Body of pancreas (tissue), 4 donors: ENCODE measurements at regions not wholly inside any gene's neighbourhood (a gene's known extent, or its start where the extent isn't known, plus 50 kb on each side); places are given as distances from the start of the nearest gene placed in this dataset.

ENCODE experiments used
- ATAC-seq: fragments of 150-250 bp; one replicate; pipeline ENCODE4 v1.9.1; 2016
- DNase-seq, 4 donors: peaks; one replicate each; pipeline ENCODE4 v3.0.0-alpha.2; 2019
- H3K27ac ChIP-seq, 4 donors: fragments of 200-600 bp; sonication (generic); 1 replicate in 3 of 4; 2 replicates in 1 of 4; pipeline versions ENCODE4 v1.5.1 to v1.6.1; 2016 to 2019; ENCODE audit warnings: mild to moderate bottlenecking in 1 of 4, mixed read lengths in 1 of 4, moderate library complexity in 1 of 4
- H3K27me3 ChIP-seq, 2 donors: fragments of 200-600 bp; sonication (generic); one replicate each; pipeline ENCODE4 v1.6.0; 2016; ENCODE audit warnings: mild to moderate bottlenecking in 1 of 2
- H3K36me3 ChIP-seq, 2 donors: fragments of 200-600 bp; sonication (generic); replicated peaks in 1 of 2; 2 replicates each; pipeline ENCODE4 v1.5.1; 2016; ENCODE audit warnings: low read depth in 2 of 2; ENCODE audit not compliant: insufficient read depth in 1 of 2
- H3K4me1 ChIP-seq: fragments of 200-600 bp; sonication (generic); one replicate; pipeline ENCODE4 v1.6.0; 2016
- H3K4me3 ChIP-seq, 2 donors: fragments of 200-600 bp; sonication (generic); 1 replicate in 1 of 2; 2 replicates in 1 of 2; pipeline ENCODE4 v1.5.1; 2016 to 2019
- H3K9me3 ChIP-seq, 3 donors: fragments of 200-600 bp; sonication (generic); 1 replicate in 2 of 3; 2 replicates in 1 of 3; pipeline ENCODE4 v1.5.1; 2016
- POLR2A ChIP-seq, 3 donors: fragments of 450-650 bp; IDR thresholded peaks; one replicate each; pipeline ENCODE4 v1.6.1; 2016; ENCODE audit warnings: antibody characterized with exemption in 3 of 3, mild to moderate bottlenecking in 2 of 3
- WGBS, 2 donors: methylation state at CpG; one replicate each; pipeline ENCODE4 v1.1.5; 2017; 5-methylcytosine and 5-hydroxymethylcytosine counted together
- intact Hi-C: fragments of 100-400 bp; cut with DNase I; formaldehyde crosslinking; loops from one replicate; pipeline ENCODE4 v1.15.1; 2023
- TF ChIP-seq, protein P1 (sequence below), 7 experiments: fragments of 450-650 bp in 4 of 7; fragments of 200-600 bp in 3 of 7; sonication (generic) in 3 of 7; IDR thresholded peaks; one replicate each; pipeline ENCODE4 v1.5.1; 2016 to 2019; ENCODE audit warnings: antibody characterized with exemption in 7 of 7

DNA sequence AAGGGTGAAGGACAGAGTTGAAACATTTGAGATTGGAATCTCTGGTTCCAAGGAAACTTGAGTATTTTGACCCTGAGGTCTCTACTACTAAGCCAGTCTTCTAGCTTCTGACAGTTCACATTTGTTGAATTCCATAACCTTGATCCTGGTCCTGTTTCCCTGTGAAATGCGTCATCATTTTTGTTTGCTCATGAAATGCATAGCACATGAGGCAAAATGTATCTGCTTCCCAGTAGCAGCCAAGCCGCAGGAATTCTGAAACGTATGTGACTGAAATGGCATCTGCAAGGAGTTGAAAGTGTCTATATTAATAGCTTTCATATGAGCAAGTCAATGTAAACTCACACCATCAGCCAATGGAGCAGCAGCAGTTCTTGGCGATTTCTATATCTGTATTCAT, 307.9 kb downstream of the CSNK1G3 start:
- Histone ChIP-seq H3K4me1 (peaks cover 14% of the 10 kb centered on the region), H3K27me3 (no peaks in the 10 kb centered on the region), H3K36me3 (no peaks in the 10 kb centered on the region), H3K27ac (no peak overlapping the region), H3K4me3 (no peak overlapping the region), H3K9me3 (no peaks in the 10 kb centered on the region)
- no peak for DNase-seq
- WGBS, 2 donors, result 67 to 71% methylated on average over 4 of the region's 4 CpGs
- TF ChIP-seq POLR2A (IDR thresholded peaks at IDR 0.05), result no peak
- TF ChIP-seq, protein P1, sequence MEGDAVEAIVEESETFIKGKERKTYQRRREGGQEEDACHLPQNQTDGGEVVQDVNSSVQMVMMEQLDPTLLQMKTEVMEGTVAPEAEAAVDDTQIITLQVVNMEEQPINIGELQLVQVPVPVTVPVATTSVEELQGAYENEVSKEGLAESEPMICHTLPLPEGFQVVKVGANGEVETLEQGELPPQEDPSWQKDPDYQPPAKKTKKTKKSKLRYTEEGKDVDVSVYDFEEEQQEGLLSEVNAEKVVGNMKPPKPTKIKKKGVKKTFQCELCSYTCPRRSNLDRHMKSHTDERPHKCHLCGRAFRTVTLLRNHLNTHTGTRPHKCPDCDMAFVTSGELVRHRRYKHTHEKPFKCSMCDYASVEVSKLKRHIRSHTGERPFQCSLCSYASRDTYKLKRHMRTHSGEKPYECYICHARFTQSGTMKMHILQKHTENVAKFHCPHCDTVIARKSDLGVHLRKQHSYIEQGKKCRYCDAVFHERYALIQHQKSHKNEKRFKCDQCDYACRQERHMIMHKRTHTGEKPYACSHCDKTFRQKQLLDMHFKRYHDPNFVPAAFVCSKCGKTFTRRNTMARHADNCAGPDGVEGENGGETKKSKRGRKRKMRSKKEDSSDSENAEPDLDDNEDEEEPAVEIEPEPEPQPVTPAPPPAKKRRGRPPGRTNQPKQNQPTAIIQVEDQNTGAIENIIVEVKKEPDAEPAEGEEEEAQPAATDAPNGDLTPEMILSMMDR (IDR thresholded peaks at IDR 0.05), result no peak
- ATAC-seq, result no peak
- intact Hi-C loops, result no loop called here

DNA sequence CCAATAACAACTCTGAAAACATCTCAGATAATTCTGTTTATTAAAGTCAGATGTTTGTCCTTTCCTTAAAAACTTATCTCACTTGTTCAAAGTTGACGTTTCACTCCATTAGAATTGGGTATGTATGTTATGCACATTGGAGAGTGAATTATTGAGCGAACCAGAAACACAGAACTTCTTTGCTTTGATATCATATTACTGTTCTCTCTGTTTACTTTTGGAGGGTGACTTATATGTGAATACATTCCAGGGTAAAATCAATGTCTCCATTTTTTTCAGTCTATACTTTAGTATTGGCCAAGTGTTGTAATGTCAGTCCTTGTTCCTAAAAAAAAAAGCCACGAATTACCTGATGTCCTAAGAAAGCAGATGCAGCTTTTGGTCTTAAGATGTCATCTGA, 307.4 kb downstream of the CSNK1G3 start:
- H3K27ac ChIP-seq, result no peak overlapping the region
- H3K27me3 ChIP-seq, result no peaks in the 10 kb centered on the region
- TF ChIP-seq POLR2A (IDR thresholded peaks at IDR 0.05), result no peak
- H3K36me3 ChIP-seq, result no peaks in the 10 kb centered on the region
- DNase-seq (no peak), ATAC-seq (no peak)
- intact Hi-C loops, result no loop called here
- WGBS, 2 donors, result 62 to 70% methylated on average over 3 of the region's 3 CpGs
- H3K9me3 ChIP-seq, result no peaks in the 10 kb centered on the region
- H3K4me3 ChIP-seq, result no peak overlapping the region
- peaks cover 19% of the 10 kb centered on the region for H3K4me1 ChIP-seq

- Histone ChIP-seq H3K9me3 (no peaks in the 10 kb centered on the region), H3K4me3 (no peak overlapping the region), H3K4me1 (peaks cover 24% of the 10 kb centered on the region), H3K36me3 (no peaks in the 10 kb centered on the region), H3K27ac (no peak overlapping the region), H3K27me3 (no peaks in the 10 kb centered on the region)
- ATAC-seq (no peak), DNase-seq (no peak)
- TF ChIP-seq POLR2A (IDR thresholded peaks at IDR 0.05), result no peak
- TF ChIP-seq, protein P1 (IDR thresholded peaks at IDR 0.05), result no peak
- 16 to 17% methylated on average over 2 of the region's 2 CpGs for WGBS, 2 donors
- intact Hi-C loops, result no loop called here
These were observed 305.3 kb downstream of the CSNK1G3 start for GRCh38 chr5:123817267-123817666.

DNA sequence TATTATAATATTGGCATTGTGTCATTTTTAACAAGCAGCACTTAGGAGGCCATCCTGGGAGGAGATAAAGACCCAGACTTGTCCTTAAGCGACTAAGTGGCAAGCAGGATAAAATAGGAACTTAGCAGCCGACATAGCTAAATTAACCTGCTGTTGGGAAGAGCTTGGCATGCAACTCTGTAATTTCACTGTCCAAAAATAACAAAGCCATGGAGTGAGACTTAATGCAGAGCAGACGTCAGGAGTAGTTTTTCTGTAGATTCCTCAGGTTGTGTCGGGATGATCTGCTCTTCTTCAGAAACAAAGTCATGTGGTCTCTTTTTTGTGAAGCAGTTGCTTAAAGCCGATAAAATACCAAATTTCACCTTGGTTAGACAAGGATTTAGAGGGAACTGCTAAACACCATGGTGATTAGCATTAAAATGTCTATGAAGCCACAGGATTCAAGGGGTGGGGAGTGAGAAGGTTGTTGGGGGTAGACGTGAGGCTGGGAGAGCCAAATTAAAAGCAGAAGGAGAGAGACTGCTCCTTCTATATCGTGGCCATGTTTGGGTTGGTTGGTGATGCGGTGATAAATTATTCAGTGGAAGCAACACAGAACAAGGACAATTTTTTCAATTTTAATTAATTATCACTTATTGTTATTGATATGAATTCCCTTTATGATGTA, 303.0 kb downstream of the CSNK1G3 start:
- 69 to 70% methylated on average over 8 of the region's 8 CpGs for WGBS, 2 donors
- no peaks in the 10 kb centered on the region for H3K27me3 ChIP-seq
- no peaks in the 10 kb centered on the region for H3K9me3 ChIP-seq
- H3K36me3 ChIP-seq, result no peaks in the 10 kb centered on the region
- H3K27ac ChIP-seq, result no peak overlapping the region
- TF ChIP-seq POLR2A (IDR thresholded peaks at IDR 0.05), result no peak
- H3K4me1 ChIP-seq, result peaks cover 24% of the 10 kb centered on the region
- ATAC-seq (no peak), DNase-seq (no peak)
- H3K4me3 ChIP-seq, result no peak overlapping the region
- intact Hi-C loops, result no loop called here

DNA sequence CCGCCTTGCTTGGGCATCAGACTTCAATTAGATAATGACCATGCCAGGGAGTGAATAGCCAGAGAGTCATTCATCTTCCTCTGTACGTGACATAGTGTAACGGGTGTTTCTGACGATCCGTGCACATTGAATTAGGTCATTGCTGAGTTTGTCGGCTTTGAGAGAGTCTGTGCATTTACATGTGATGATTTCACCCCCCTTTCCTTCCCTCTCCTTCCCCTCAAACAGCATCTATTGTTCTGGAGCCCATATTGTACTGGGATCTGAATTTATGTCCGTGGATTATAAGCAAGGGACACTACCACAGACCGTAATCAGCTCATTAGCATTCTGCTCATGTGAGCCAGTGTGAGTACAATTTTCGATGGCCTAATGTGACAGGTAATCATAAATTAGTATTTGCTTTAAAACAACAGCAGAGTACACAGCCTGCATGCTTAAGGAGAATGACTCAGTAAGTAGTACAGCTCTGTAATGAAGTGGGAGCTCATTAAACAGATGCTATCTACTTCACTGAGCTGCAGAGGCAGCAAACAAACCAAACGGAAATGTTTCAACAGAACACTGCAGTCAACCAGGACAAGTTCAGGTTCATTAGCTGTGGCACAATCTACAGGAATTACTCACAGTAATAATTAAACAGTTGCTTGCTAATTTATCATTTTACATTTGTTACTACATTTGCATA, 302.1 kb downstream of the CSNK1G3 start:
- no peak for TF ChIP-seq POLR2A (IDR thresholded peaks at IDR 0.05)
- TF ChIP-seq, protein P1 (IDR thresholded peaks at IDR 0.05), result no peak
- Histone ChIP-seq H3K36me3 (no peaks in the 10 kb centered on the region), H3K4me1 (peaks cover 24% of the 10 kb centered on the region), H3K4me3 (no peak overlapping the region), H3K27me3 (no peaks in the 10 kb centered on the region), H3K9me3 (no peaks in the 10 kb centered on the region), H3K27ac (peak overlapping the region in 1 of 4 donors; percentile 27)
- intact Hi-C loops, result no loop called here
- DNase-seq (no peak), ATAC-seq (no peak)
- WGBS, 2 donors, result 57 to 61% methylated on average over 10 of the region's 10 CpGs
